BE2C (cell line): ENCODE measurements at regions not wholly inside any gene's neighbourhood (a gene's known extent, or its start where the extent isn't known, plus 50 kb on each side); places are given as distances from the start of the nearest gene placed in this dataset.

Experiments
- DNase-seq: peaks from one replicate; pipeline ENCODE4 v3.0.0-alpha.2; 2020
- H3K27me3 ChIP-seq: fragments of 250-450 bp; sonication (Bioruptor Pico); 2 replicates; pipeline ENCODE4 v1.5.1; 2020; ENCODE audit warnings: mild to moderate bottlenecking
- H3K36me3 ChIP-seq: fragments of 250-450 bp; sonication (Bioruptor Pico); 2 replicates; pipeline ENCODE4 v1.5.1; 2020; ENCODE audit warnings: mild to moderate bottlenecking
- H3K4me1 ChIP-seq: fragments of 250-450 bp; sonication (Bioruptor Pico); 2 replicates; pipeline ENCODE4 v1.5.1; 2020
- H3K4me3 ChIP-seq: 2 replicates; pipeline ENCODE4 v1.5.1; 2011; ENCODE audit warnings: low read depth, low read length
- H3K9me3 ChIP-seq: fragments of 250-450 bp; sonication (Bioruptor Pico); 2 replicates; pipeline ENCODE4 v1.5.1; 2020
- TF ChIP-seq, protein P1 (sequence below): IDR thresholded peaks from 2 replicates; pipeline ENCODE4 v1.5.1; 2012; ENCODE audit warnings: mild to moderate bottlenecking, low read depth, low read length

DNA sequence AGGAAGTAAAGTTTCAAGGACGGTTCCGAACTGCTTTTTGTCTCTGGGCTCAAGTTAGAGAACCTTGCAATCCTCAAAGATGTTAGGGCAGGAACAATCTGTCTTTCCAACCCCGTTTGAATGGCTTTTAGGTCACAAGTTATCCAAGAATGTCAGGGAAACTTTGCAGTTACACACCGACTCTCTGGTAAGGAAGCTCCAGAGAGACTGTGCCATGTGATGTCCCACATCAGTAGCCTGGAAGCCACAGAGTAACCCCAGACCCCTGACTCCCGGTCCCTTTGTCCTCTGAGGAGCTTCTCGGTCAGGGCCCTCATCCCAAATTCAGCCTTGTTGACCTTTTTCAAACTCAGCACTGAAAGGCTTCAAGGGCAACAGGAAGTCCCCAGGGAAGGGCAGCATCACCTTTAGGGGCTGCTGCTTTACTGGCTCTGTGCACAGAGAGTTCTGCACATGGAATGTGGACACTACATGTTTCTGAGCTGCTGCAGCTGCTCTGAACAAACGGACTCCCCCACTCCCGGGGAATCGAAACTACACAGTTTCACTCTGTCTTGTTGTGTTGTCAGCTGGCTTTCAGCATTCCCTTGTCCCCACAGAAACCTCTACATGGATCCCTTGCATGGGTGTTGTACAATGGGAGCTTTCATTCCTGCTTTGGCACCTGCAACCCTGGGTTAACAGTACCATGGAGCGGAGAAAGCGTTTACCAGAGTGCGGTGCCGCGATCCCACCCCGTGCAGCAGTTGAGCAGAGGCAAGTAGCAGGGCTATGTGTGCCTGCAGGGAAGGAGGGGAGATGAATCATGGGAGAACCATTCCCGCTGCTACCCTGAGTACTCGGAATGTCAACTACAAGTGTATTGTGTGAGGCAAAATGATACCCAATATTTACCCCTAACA, 408.2 kb upstream of the THBS1 start:
- no peak for DNase-seq
- no peaks in the 10 kb centered on the region for H3K27me3 ChIP-seq
- H3K36me3 ChIP-seq = no peaks in the 10 kb centered on the region
- TF ChIP-seq, protein P1, sequence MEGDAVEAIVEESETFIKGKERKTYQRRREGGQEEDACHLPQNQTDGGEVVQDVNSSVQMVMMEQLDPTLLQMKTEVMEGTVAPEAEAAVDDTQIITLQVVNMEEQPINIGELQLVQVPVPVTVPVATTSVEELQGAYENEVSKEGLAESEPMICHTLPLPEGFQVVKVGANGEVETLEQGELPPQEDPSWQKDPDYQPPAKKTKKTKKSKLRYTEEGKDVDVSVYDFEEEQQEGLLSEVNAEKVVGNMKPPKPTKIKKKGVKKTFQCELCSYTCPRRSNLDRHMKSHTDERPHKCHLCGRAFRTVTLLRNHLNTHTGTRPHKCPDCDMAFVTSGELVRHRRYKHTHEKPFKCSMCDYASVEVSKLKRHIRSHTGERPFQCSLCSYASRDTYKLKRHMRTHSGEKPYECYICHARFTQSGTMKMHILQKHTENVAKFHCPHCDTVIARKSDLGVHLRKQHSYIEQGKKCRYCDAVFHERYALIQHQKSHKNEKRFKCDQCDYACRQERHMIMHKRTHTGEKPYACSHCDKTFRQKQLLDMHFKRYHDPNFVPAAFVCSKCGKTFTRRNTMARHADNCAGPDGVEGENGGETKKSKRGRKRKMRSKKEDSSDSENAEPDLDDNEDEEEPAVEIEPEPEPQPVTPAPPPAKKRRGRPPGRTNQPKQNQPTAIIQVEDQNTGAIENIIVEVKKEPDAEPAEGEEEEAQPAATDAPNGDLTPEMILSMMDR = no peak
- no peaks in the 10 kb centered on the region for H3K4me1 ChIP-seq
- H3K4me3 ChIP-seq = no peak overlapping the region
- H3K9me3 ChIP-seq = no peaks in the 10 kb centered on the region

DNA sequence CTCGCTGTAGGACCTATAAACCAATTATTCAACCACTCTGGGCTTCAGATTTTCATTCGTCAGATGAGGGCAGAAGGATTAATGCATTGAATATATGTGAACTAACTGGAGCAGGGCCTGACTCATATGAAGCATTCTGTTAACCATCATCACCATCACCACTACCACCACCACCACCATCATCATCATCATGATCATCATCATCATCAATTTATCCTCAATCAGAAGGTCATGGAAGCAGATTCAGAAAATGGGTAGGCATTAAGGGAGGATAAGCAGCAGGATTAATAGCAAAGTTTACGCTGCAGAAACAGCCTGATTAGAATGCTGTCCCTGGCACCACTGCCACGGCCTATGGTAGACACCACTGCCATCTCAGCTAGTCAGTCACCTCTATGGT, 407.5 kb upstream of the THBS1 start:
- no peak overlapping the region for H3K4me3 ChIP-seq
- H3K36me3 ChIP-seq = no peaks in the 10 kb centered on the region
- DNase-seq = no peak
- H3K27me3 ChIP-seq = no peaks in the 10 kb centered on the region
- no peaks in the 10 kb centered on the region for H3K4me1 ChIP-seq
- no peaks in the 10 kb centered on the region for H3K9me3 ChIP-seq
- TF ChIP-seq, protein P1 = no peak

DNA sequence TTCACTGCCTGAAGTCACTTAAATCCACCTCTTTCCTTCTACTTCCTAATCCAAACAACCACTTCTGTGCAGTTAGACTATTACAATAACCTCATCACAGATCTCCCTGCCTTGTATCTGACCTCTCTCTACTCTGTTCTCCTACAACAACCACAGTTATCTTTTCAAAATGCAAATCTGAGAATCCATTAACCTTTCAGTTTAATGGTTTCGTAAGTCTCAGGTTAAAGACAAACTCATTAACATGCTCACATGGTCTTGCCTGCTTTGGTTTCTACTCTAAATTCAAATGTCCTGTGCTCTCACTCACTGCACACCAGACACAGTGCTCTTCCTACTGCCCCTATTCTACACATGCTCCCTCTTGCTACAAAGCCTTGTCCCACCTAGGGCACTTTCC, 406.5 kb upstream of the THBS1 start:
- H3K36me3 ChIP-seq = no peaks in the 10 kb centered on the region
- no peak overlapping the region for H3K4me3 ChIP-seq
- TF ChIP-seq, protein P1 = no peak
- no peak for DNase-seq
- H3K9me3 ChIP-seq = no peaks in the 10 kb centered on the region
- no peaks in the 10 kb centered on the region for H3K27me3 ChIP-seq
- no peaks in the 10 kb centered on the region for H3K4me1 ChIP-seq

DNA sequence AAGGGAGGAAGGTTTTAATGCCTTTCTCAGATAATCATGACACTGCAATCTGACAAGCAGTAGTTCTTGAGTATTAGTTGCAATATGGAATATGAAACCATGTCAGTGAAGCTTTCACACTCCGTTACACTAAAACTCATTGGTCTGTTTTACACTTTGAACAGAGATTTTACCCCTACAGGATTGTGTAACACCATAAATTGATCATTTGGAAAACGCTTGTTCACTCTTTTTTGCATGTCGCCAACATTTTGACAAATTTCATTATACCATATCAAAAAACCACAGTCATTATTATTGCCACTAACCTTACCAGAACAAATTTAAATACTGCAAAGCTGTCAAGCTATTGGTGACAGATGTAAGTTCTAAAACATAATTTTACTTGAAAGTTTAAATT, 404.8 kb upstream of the THBS1 start:
- Histone ChIP-seq H3K4me1 (no peaks in the 10 kb centered on the region), H3K27me3 (peaks cover 3% of the 10 kb centered on the region; the same call in 1 of the 2 replicates), H3K9me3 (no peaks in the 10 kb centered on the region), H3K4me3 (no peak overlapping the region), H3K36me3 (no peaks in the 10 kb centered on the region)
- TF ChIP-seq, protein P1 = no peak
- no peak for DNase-seq

DNA sequence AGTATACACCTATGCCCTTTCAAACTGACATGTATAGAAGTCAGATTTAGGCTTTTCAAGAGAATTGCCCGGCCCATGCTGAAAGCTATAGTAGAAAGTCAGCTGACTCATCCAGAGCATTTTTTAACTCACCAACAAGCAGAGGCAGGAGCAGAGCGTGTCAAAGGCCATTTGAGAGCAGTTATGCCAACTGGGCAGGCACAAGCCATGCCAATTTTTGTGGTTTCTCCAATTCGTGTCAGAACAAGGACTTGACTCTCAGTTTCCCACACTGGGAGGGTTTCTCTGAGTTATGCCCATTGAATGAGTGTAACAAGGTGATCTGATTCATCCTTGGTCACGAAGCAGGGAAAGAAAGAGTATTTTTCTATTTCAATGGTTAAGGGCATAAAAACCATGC, 403.3 kb upstream of the THBS1 start:
- DNase-seq = no peak
- no peaks in the 10 kb centered on the region for H3K9me3 ChIP-seq
- H3K27me3 ChIP-seq = peaks cover 5% of the 10 kb centered on the region
- H3K4me1 ChIP-seq = no peaks in the 10 kb centered on the region
- no peak overlapping the region for H3K4me3 ChIP-seq
- TF ChIP-seq, protein P1 = no peak
- H3K36me3 ChIP-seq = no peaks in the 10 kb centered on the region

DNA sequence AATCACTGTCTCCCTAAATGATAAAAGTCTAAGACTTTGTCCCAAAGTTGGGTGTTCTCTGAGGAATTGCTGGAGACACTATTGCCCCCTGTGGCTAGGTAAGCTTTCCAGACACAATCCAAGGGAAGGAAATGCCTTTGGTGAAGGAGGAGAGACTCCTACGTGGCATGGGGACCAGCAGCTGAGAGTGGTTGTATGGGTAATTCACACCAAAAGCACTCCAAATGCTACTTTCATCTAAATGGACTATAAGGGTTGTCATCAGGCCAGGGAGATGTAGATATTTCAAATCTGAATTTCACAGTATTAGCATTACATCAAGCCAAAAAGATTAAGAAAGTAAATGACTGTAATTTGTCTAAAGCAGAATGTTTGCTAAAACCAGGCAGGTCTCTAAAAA, 400.8 kb upstream of the THBS1 start:
- DNase-seq = no peak
- Histone ChIP-seq H3K4me1 (no peaks in the 10 kb centered on the region), H3K9me3 (no peaks in the 10 kb centered on the region), H3K27me3 (peaks cover 6% of the 10 kb centered on the region), H3K36me3 (no peaks in the 10 kb centered on the region), H3K4me3 (no peak overlapping the region)
- TF ChIP-seq, protein P1 = no peak
